ENCODE measurements at regions not wholly inside any gene's neighbourhood (a gene's known extent, or its start where the extent isn't known, plus 50 kb on each side); places are given as distances from the start of the nearest gene placed in this dataset.

DNA sequence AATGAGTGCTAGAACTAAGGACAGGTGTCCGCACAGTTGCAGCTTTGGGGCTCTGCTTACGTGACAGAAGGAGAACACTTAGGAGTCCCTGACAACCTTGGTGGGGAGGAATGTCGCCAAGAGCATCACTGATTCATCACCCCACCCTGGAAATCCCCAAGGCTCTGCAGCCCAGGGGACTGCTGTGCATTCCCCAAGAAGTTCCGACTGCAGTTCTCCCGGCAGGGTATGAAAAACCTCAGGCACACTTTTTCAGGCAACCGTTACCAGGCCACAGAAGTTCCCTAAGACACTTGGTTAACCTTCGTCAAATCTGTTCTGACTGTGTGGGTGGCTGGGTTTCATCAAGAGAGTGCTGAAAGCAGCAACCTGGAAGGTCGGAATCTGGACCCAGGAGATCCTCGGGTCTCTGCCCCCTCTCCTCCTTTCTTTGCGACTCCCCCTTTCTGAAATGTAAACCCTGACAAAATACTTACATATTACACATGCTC, 192.1 kb upstream of the CXCR4 start:
- no peaks in the 10 kb centered on the region for H3K36me3 Mint-ChIP-seq (ENCODE audit: unreplicated experiment)

GRCh38 chr2:136308611-136309010, 190.7 kb upstream of the CXCR4 start:
- H3K27ac Mint-ChIP-seq (ENCODE audit: unreplicated experiment), result no peak overlapping the region

More for the DNA sequence above, 192.1 kb upstream of the CXCR4 start:
- no peaks in the 10 kb centered on the region for H3K27me3 Mint-ChIP-seq (ENCODE audit: unreplicated experiment)
- DNase-seq, result no peak
- TF ChIP-seq, protein P1, sequence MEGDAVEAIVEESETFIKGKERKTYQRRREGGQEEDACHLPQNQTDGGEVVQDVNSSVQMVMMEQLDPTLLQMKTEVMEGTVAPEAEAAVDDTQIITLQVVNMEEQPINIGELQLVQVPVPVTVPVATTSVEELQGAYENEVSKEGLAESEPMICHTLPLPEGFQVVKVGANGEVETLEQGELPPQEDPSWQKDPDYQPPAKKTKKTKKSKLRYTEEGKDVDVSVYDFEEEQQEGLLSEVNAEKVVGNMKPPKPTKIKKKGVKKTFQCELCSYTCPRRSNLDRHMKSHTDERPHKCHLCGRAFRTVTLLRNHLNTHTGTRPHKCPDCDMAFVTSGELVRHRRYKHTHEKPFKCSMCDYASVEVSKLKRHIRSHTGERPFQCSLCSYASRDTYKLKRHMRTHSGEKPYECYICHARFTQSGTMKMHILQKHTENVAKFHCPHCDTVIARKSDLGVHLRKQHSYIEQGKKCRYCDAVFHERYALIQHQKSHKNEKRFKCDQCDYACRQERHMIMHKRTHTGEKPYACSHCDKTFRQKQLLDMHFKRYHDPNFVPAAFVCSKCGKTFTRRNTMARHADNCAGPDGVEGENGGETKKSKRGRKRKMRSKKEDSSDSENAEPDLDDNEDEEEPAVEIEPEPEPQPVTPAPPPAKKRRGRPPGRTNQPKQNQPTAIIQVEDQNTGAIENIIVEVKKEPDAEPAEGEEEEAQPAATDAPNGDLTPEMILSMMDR (IDR thresholded peaks at IDR 0.05; ENCODE audit: partially characterized antibody, unreplicated experiment), result no peak
- H3K9me3 Mint-ChIP-seq (ENCODE audit: unreplicated experiment), result no peaks in the 10 kb centered on the region
- no peak overlapping the region for H3K4me3 Mint-ChIP-seq (ENCODE audit: unreplicated experiment)
- H3K4me1 Mint-ChIP-seq (ENCODE audit: low read depth, unreplicated experiment), result peaks cover 8% of the 10 kb centered on the region
- no peak overlapping the region for H3K27ac Mint-ChIP-seq (ENCODE audit: unreplicated experiment)

GRCh38 chr2:136306836-136307235, 188.9 kb upstream of the CXCR4 start:
- no peak for DNase-seq
- H3K27me3 Mint-ChIP-seq (ENCODE audit: unreplicated experiment), result no peaks in the 10 kb centered on the region
- H3K4me3 Mint-ChIP-seq (ENCODE audit: unreplicated experiment), result no peak overlapping the region

More at GRCh38 chr2:136308611-136309010, 190.7 kb upstream of the CXCR4 start:
- H3K9me3 Mint-ChIP-seq (ENCODE audit: unreplicated experiment), result no peaks in the 10 kb centered on the region
- no peaks in the 10 kb centered on the region for H3K27me3 Mint-ChIP-seq (ENCODE audit: unreplicated experiment)
- no peaks in the 10 kb centered on the region for H3K36me3 Mint-ChIP-seq (ENCODE audit: unreplicated experiment)
- TF ChIP-seq, protein P1 (IDR thresholded peaks at IDR 0.05; ENCODE audit: partially characterized antibody, unreplicated experiment), result no peak
- DNase-seq, result no peak
- H3K4me1 Mint-ChIP-seq (ENCODE audit: low read depth, unreplicated experiment), result peaks cover 14% of the 10 kb centered on the region
- no peak overlapping the region for H3K4me3 Mint-ChIP-seq (ENCODE audit: unreplicated experiment)

DNA sequence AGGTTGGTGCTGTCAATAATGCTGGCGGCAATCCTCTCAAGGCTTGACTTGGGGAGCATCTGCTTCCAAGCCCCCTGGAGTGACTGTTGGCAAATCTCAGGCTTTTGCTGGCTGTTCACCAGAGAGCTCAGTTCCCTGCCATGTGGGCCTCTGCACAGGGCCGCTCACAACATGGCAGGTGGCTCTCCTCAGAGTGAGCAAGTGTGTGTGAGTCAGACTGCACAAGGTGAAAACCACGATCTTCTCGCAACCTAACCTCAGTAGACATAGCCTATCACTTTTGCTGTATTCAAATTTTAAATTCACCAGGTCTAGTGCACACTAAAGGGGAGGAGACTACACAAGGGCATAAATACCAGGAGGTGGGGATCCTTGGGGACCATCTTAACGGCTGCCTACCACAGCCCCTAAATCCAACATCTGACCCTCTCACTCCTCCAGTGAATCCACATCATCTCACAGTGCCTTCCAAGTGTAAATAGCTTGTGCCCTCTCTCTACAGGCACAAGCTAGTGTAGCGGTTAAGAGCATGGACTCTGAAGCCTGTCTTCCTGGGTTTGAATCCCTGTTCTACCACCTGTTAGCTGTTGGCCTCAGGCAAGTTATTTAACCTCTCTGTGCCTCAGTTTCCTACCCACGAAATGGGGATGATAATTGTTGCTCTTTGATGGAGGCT, 187.7 kb upstream of the CXCR4 start:
- H3K4me1 Mint-ChIP-seq (ENCODE audit: low read depth, unreplicated experiment), result peaks cover 21% of the 10 kb centered on the region

More at GRCh38 chr2:136306836-136307235, 188.9 kb upstream of the CXCR4 start:
- Mint-ChIP-seq H3K36me3 (ENCODE audit: unreplicated experiment) (no peaks in the 10 kb centered on the region), H3K27ac (ENCODE audit: unreplicated experiment) (no peak overlapping the region), H3K9me3 (ENCODE audit: unreplicated experiment) (no peaks in the 10 kb centered on the region), H3K4me1 (ENCODE audit: low read depth, unreplicated experiment) (peaks cover 14% of the 10 kb centered on the region)
- TF ChIP-seq, protein P1 (IDR thresholded peaks at IDR 0.05; ENCODE audit: partially characterized antibody, unreplicated experiment), result no peak

DNA sequence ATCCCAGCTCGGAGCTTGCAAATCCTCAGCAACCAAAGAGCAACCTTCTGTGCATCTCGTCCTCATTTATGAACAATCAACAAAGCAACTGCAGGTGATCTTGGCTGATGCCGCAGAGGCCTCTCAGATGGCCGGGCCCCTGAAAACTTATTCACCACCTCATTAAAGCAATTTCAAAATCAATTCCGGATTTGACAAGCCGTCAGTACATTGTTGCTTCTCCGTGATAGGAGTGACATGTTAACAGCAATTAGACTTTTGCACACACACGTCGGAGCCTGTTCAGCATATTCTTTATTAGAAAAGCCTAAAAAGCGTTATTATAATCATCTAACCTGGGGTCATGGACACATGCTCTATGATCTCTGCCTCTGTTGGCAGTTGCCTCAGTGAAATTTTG, 183.1 kb upstream of the CXCR4 start:
- Mint-ChIP-seq H3K27ac (ENCODE audit: unreplicated experiment) (no peak overlapping the region), H3K4me1 (ENCODE audit: low read depth, unreplicated experiment) (peaks cover 33% of the 10 kb centered on the region), H3K9me3 (ENCODE audit: unreplicated experiment) (peaks cover 3% of the 10 kb centered on the region), H3K27me3 (ENCODE audit: unreplicated experiment) (peaks cover 5% of the 10 kb centered on the region), H3K4me3 (ENCODE audit: unreplicated experiment) (no peak overlapping the region), H3K36me3 (ENCODE audit: unreplicated experiment) (no peaks in the 10 kb centered on the region)
- TF ChIP-seq, protein P1 (IDR thresholded peaks at IDR 0.05; ENCODE audit: partially characterized antibody, unreplicated experiment), result no peak
- DNase-seq, result no peak

More for the DNA sequence above, 187.7 kb upstream of the CXCR4 start:
- TF ChIP-seq, protein P1 (IDR thresholded peaks at IDR 0.05; ENCODE audit: partially characterized antibody, unreplicated experiment), result no peak
- H3K27me3 Mint-ChIP-seq (ENCODE audit: unreplicated experiment), result peaks cover 2% of the 10 kb centered on the region
- no peaks in the 10 kb centered on the region for H3K9me3 Mint-ChIP-seq (ENCODE audit: unreplicated experiment)
- peak overlapping the region; percentile 73 for H3K27ac Mint-ChIP-seq (ENCODE audit: unreplicated experiment)
- DNase-seq, result peak; percentile 30
- H3K4me3 Mint-ChIP-seq (ENCODE audit: unreplicated experiment), result no peak overlapping the region
- no peaks in the 10 kb centered on the region for H3K36me3 Mint-ChIP-seq (ENCODE audit: unreplicated experiment)
